HCT116 (cell line): ENCODE measurements at regions not wholly inside any gene's neighbourhood (a gene's known extent, or its start where the extent isn't known, plus 50 kb on each side); places are given as distances from the start of the nearest gene placed in this dataset.

ENCODE experiments used
- ATAC-seq: fragments of 200-7000 bp; cut with Tn5 transposase; 2 replicates; pipeline ENCODE4 v1.9.1; 2020; ENCODE audit warnings: mild to moderate bottlenecking, moderate library complexity
- BruUV-seq: library from RNA; stranded (reverse); fragments of 400-500 nt; replicated peaks from 2 replicates; lab custom pipeline; 2021; lab: Mats Ljungman, UMichigan
- CTCF ChIA-PET: fragments of 300-600 bp; sonication (Branson Sonifier 250); formaldehyde crosslinking; loops from one replicate; lab custom pipeline; 2021; ENCODE audit warnings: antibody characterized with exemption; lab: Charles Lee
- POLR2A ChIA-PET: fragments of 300-600, 350-600 bp; sonication (Branson Sonifier 250); formaldehyde crosslinking; loops from one replicate; lab custom pipeline; 2021; ENCODE audit warnings: antibody characterized with exemption; lab: Charles Lee
- RAD21 ChIA-PET, 2 experiments: fragments of 300-600 bp; sonication (Branson Sonifier 250); formaldehyde crosslinking; loops; one replicate each; lab custom pipeline; 2023; ENCODE audit warnings: low total read pairs in 2 of 2; ENCODE audit not compliant: uncharacterized antibody in 2 of 2, unreplicated experiment in 2 of 2, low non-redundant PET in 1 of 2; lab: Charles Lee
- DNase-seq: peaks from one replicate; pipeline ENCODE4 v3.0.0-alpha.2; 2010; ENCODE audit warnings: low read depth, low spot score
- H2AFZ ChIP-seq: fragments of 200-600 bp; shearing (Covaris generic), sonication (generic); 2 replicates; pipeline ENCODE4 v1.6.1; 2017; ENCODE audit warnings: low read depth, mixed run types, mixed read lengths, antibody characterized with exemption, low read length; ENCODE audit not compliant: poor library complexity, severe bottlenecking
- H3K27ac ChIP-seq: 2 replicates; pipeline ENCODE4 v1.5.1; 2012; ENCODE audit warnings: low read depth, low read length
- H3K27me3 ChIP-seq: fragments of 200-600 bp; sonication (generic); 2 replicates; pipeline ENCODE4 v1.6.1; 2016; ENCODE audit warnings: mixed run types, low read length, mixed read lengths; ENCODE audit not compliant: insufficient read depth
- H3K36me3 ChIP-seq, 2 experiments: fragments of 200-500 bp in 1 of 2; fragments of 200-600 bp in 1 of 2; sonication (Bioruptor generic) in 1 of 2; sonication (generic) in 1 of 2; 2 replicates each; pipeline versions ENCODE4 v1.5.1 to v1.6.1; 2014 to 2016; ENCODE audit warnings: low read length in 2 of 2, inconsistent platforms in 1 of 2, mixed read lengths in 1 of 2, mixed run types in 1 of 2; ENCODE audit not compliant: insufficient read depth in 2 of 2, control insufficient read depth in 1 of 2
- H3K4me1 ChIP-seq, 2 experiments: fragments of 200-600 bp in 1 of 2; sonication (generic) in 1 of 2; 2 replicates each; pipeline versions ENCODE4 v1.5.1 to v1.6.1; 2012 to 2017; ENCODE audit warnings: low read length in 2 of 2, inconsistent platforms in 1 of 2, mild to moderate bottlenecking in 1 of 2, mixed read lengths in 1 of 2, mixed run types in 1 of 2, moderate library complexity in 1 of 2; ENCODE audit not compliant: insufficient read depth in 2 of 2, control insufficient read depth in 1 of 2
- H3K4me2 ChIP-seq: fragments of 200-600 bp; sonication (generic); 2 replicates; pipeline ENCODE4 v1.6.1; 2017; ENCODE audit warnings: mixed run types, low read length, mixed read lengths
- H3K4me3 ChIP-seq, 2 experiments: fragments of 200-600 bp in 1 of 2; sonication (generic) in 1 of 2; replicated peaks in 1 of 2; 2 replicates each; pipeline ENCODE4 v1.5.1; 2011 to 2016; ENCODE audit warnings: low read length in 2 of 2, control low read depth in 1 of 2, low read depth in 1 of 2, mild to moderate bottlenecking in 1 of 2, mixed read lengths in 1 of 2, mixed run types in 1 of 2
- H3K79me2 ChIP-seq: fragments of 200-600 bp; sonication (generic); 2 replicates; pipeline ENCODE4 v1.6.1; 2017; ENCODE audit warnings: mild to moderate bottlenecking, mixed run types, low read length, moderate library complexity, mixed read lengths; ENCODE audit not compliant: insufficient read depth
- H3K9ac ChIP-seq: fragments of 200-600 bp; sonication (generic); 2 replicates; pipeline ENCODE4 v1.6.1; 2016; ENCODE audit warnings: low read length, mixed read lengths
- H3K9me2 ChIP-seq: fragments of 200-600 bp; sonication (generic), shearing (Covaris generic); 2 replicates; pipeline ENCODE4 v1.6.1; 2017; ENCODE audit warnings: mixed run types, mild to moderate bottlenecking, moderate library complexity; ENCODE audit not compliant: insufficient read depth
- H3K9me3 ChIP-seq, 2 experiments: fragments of 200-500 bp in 1 of 2; fragments of 200-600 bp in 1 of 2; sonication (Bioruptor generic) in 1 of 2; sonication (generic) in 1 of 2; 2 replicates each; pipeline ENCODE4 v1.6.1; 2014 to 2017; ENCODE audit warnings: low read length in 2 of 2, mixed read lengths in 2 of 2, inconsistent platforms in 1 of 2, low read depth in 1 of 2, mild to moderate bottlenecking in 1 of 2, mixed run types in 1 of 2, moderate library complexity in 1 of 2; ENCODE audit not compliant: control insufficient read depth in 1 of 2, insufficient read depth in 1 of 2
- H4K20me1 ChIP-seq: fragments of 200-600 bp; sonication (generic), shearing (Covaris generic); 2 replicates; pipeline ENCODE4 v1.6.1; 2017; ENCODE audit warnings: mixed run types, mild to moderate bottlenecking, moderate library complexity; ENCODE audit not compliant: insufficient read depth
- CEBPB ChIP-seq: IDR thresholded peaks from 2 replicates; pipeline ENCODE4 v1.6.1; 2012; ENCODE audit warnings: low read depth
- SRF ChIP-seq: IDR thresholded peaks from 2 replicates; pipeline ENCODE4 v1.6.1; 2012; ENCODE audit warnings: low read depth
- YY1 ChIP-seq: IDR thresholded peaks from 2 replicates; pipeline ENCODE4 v1.6.1; 2011; ENCODE audit warnings: low read length, low read depth, moderate library complexity, mild to moderate bottlenecking; ENCODE audit not compliant: insufficient replicate concordance; ENCODE audit errors: extremely low read depth
- ZFX ChIP-seq: fragments of 450-650 bp; IDR thresholded peaks from 2 replicates; pipeline ENCODE4 v1.6.1; 2017
- intact Hi-C: fragments of 100-400 bp; cut with micrococcal nuclease; formaldehyde crosslinking; loops from 2 replicates; pipeline ENCODE4 v1.10.0; 2022
- TF ChIP-seq, protein P1 (sequence below): IDR thresholded peaks from 2 replicates; pipeline ENCODE4 v1.6.1; 2012

DNA sequence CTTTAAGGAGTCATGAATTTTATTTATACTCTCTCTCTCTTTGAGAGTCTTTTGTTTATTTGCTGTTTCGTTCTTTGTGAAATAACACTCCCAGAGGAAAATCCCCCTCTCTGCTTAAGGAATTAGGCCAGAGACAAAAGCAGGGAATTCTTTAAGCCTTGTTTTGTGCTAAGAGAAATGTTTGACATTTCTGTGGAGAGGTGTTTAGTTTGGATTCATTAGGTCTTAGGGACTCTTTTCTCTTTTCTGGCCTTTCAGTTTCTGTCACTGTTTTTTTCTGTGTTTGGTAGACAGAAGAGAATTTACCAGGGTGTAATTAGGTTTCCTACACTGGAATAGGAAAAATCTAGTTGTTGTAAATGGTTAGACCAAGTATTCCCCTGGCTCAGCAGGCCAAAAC, 241.8 kb upstream of the NR2F2 start:
- ATAC-seq, result no peak
- no peak overlapping the region for H3K4me3 ChIP-seq
- no peak overlapping the region for H3K9ac ChIP-seq
- H2AFZ ChIP-seq, result no peak overlapping the region
- no peak overlapping the region for H3K4me2 ChIP-seq
- DNase-seq, result no peak
- no TSS peak for BruUV-seq
- no peaks in the 10 kb centered on the region for H3K79me2 ChIP-seq
- no peaks in the 10 kb centered on the region for H3K27me3 ChIP-seq
- no peak overlapping the region for H3K27ac ChIP-seq
- H4K20me1 ChIP-seq, result no peaks in the 10 kb centered on the region
- POLR2A ChIA-PET, result no interaction called here
- H3K4me1 ChIP-seq, result no peaks in the 10 kb centered on the region
- no peaks in the 10 kb centered on the region for H3K9me3 ChIP-seq
- CTCF ChIA-PET, result no interaction called here
- TF ChIP-seq CEBPB (no peak), YY1 (no peak)
- no peaks in the 10 kb centered on the region for H3K9me2 ChIP-seq
- intact Hi-C loops, result no loop called here
- no peaks in the 10 kb centered on the region for H3K36me3 ChIP-seq
- RAD21 ChIA-PET, result no interaction called here

DNA sequence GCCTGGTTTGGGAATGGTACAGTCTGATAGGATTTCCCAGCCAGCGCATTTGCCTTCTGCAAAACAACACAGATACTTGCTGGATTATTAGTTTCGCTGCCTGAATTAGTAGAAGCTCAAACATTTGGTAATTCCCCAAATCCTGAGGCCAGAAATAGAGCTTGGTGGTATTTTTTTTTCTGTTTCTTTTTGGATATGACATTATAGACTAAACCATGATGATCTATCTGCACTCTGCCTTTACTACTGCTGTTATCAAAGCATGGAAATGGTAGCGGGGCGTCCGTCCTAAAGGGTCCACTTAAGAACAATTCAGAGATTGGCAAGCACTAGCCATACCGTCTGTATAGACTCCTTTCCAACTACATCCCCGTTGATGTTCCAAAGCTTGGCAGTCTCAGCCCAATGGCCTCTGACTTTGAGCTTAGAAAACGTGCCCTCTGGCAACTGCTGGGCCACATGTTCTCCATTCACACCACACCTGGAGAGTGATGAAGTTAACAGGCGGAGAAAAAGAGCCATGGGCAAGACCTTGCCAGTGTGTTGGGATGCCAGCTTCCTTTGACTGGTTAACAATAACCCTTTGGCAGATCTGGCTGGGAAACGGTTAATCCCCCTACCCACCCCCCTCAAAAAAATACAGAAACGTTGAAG, 241.0 kb upstream of the NR2F2 start:
- H3K9ac ChIP-seq, result no peak overlapping the region

More for the DNA sequence above, 241.0 kb upstream of the NR2F2 start:
- no peaks in the 10 kb centered on the region for H3K27me3 ChIP-seq
- no peak for DNase-seq
- no peaks in the 10 kb centered on the region for H3K9me2 ChIP-seq
- H3K4me1 ChIP-seq, result no peaks in the 10 kb centered on the region
- CTCF ChIA-PET, result no interaction called here
- TF ChIP-seq, protein P1, sequence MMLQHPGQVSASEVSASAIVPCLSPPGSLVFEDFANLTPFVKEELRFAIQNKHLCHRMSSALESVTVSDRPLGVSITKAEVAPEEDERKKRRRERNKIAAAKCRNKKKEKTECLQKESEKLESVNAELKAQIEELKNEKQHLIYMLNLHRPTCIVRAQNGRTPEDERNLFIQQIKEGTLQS, result no peak
- TF ChIP-seq YY1, result no peak
- TF ChIP-seq SRF, result no peak
- no peak for TF ChIP-seq ZFX
- ATAC-seq, result no peak
- no peak overlapping the region for H3K4me2 ChIP-seq
- RAD21 ChIA-PET, result no interaction called here
- no peaks in the 10 kb centered on the region for H4K20me1 ChIP-seq
- intact Hi-C loops, result no loop called here
- no peak overlapping the region for H2AFZ ChIP-seq
- H3K27ac ChIP-seq, result no peak overlapping the region
- H3K79me2 ChIP-seq, result no peaks in the 10 kb centered on the region
- no TSS peak for BruUV-seq
- no peak overlapping the region for H3K4me3 ChIP-seq
- no peaks in the 10 kb centered on the region for H3K9me3 ChIP-seq
- H3K36me3 ChIP-seq, result no peaks in the 10 kb centered on the region
- POLR2A ChIA-PET, result no interaction called here
